GM20000 (cell line): ENCODE measurements at regions not wholly inside any gene's neighbourhood (a gene's known extent, or its start where the extent isn't known, plus 50 kb on each side); places are given as distances from the start of the nearest gene placed in this dataset.
"Not testable (repeated sequence)": the region's sequence is repeated elsewhere in the genome, so short reads cannot be mapped to it uniquely, and the experiment has no call there.

ENCODE experiments used
- DNase-seq: peaks from one replicate; pipeline ENCODE4 v3.0.0; 2012; ENCODE audit warnings: low spot score
- CTCF ChIP-seq: IDR thresholded peaks from 2 replicates; pipeline ENCODE4 v1.5.1; 2012; ENCODE audit warnings: mild to moderate bottlenecking, control low read depth; ENCODE audit errors: extremely low read depth, missing control alignments

- DNase-seq = no peak
- no peak for TF ChIP-seq CTCF
Measured at GRCh38 chr10:78464118-78464855, 430.6 kb downstream of the RPS24 start.

- TF ChIP-seq CTCF = no peak
- DNase-seq = no peak
Measured at GRCh38 chr10:78464856-78465267, 431.2 kb downstream of the RPS24 start.

- TF ChIP-seq CTCF = no peak
- no peak for DNase-seq
Measured at GRCh38 chr10:78465431-78465830, 431.8 kb downstream of the RPS24 start.

GRCh38 chr10:78467496-78468106 lies 433.9 kb downstream of the RPS24 start:
- DNase-seq = no peak
- TF ChIP-seq CTCF = no peak

- not testable (repeated sequence) for DNase-seq
Measured at GRCh38 chr10:78468731-78469130, 435.1 kb downstream of the RPS24 start.

GRCh38 chr10:78470267-78471103 lies 436.8 kb downstream of the RPS24 start:
- DNase-seq = no peak
- TF ChIP-seq CTCF = no peak

GRCh38 chr10:78471326-78471722 lies 437.7 kb downstream of the RPS24 start:
- DNase-seq = no peak
- TF ChIP-seq CTCF = no peak
